Mucosa of descending colon (tissue), 3 donors: ENCODE measurements at regions not wholly inside any gene's neighbourhood (a gene's known extent, or its start where the extent isn't known, plus 50 kb on each side); places are given as distances from the start of the nearest gene placed in this dataset.

ENCODE experiments used
- ATAC-seq: fragments of 200-7000 bp; cut with Tn5 transposase; one replicate; pipeline ENCODE4 v1.9.1; 2020; ENCODE audit warnings: mild to moderate bottlenecking, moderate library complexity
- DNase-seq, 3 donors: peaks; one replicate each; pipeline ENCODE4 v3.0.0-alpha.2; 2020
- H3K36me3 ChIP-seq: fragments of 200-600 bp; one replicate; pipeline ENCODE4 v1.8.0; 2021; ENCODE audit warnings: low read depth, mild to moderate bottlenecking
- H3K4me1 ChIP-seq: fragments of 200-600 bp; one replicate; pipeline ENCODE4 v1.8.0; 2021; ENCODE audit warnings: low read depth, mild to moderate bottlenecking
- H3K4me3 ChIP-seq: fragments of 200-600 bp; one replicate; pipeline ENCODE4 v1.8.0; 2021; ENCODE audit warnings: mild to moderate bottlenecking
- H3K9me3 ChIP-seq: fragments of 200-600 bp; one replicate; pipeline ENCODE4 v1.8.0; 2021; ENCODE audit warnings: mild to moderate bottlenecking
- CTCF ChIP-seq: fragments of 200-600 bp; IDR thresholded peaks from one replicate; pipeline ENCODE4 v1.8.0; 2022; ENCODE audit warnings: antibody characterized with exemption, mild to moderate bottlenecking
- intact Hi-C, 2 donors: fragments of 100-400 bp; cut with DNase I in 1 of 2; cut with micrococcal nuclease in 1 of 2; formaldehyde crosslinking; loops; one replicate each; pipeline versions ENCODE4 v1.11.0 to v1.11.1; 2022; cut with DNase I, micrococcal nuclease
- donor health status: DM: no; HTN: no; CAD: no; lungs with moderate emphysema.
- donor health status: DM: no; HTN: no; CAD: no.
- donor health status: DM: no; HTN: yes; CAD: no.

DNA sequence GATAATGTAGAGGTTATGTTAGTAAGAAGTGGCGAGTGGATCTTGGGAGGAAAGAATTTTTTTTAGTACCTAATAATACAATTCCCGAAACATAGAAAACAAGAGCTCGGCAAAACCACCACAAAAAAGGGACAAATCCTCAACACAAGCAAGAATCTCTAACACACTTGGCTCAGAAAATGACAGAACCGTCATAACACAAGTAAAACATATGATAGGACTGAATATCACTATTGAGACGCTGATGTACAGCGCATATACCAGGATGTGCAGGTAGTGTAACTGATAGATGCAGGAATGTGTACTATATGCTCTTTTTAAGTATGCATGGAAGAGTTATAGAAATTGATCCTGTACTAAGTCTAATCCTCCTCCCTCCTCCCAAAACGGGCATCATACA, 564.5 kb downstream of the BCL11B start:
- Histone ChIP-seq H3K9me3 (no peaks in the 10 kb centered on the region), H3K4me3 (no peak overlapping the region), H3K36me3 (no peaks in the 10 kb centered on the region), H3K4me1 (no peaks in the 10 kb centered on the region)
- DNase-seq = no peak
- no peak for ATAC-seq
- TF ChIP-seq CTCF = no peak
- intact Hi-C loops = no loop called here

DNA sequence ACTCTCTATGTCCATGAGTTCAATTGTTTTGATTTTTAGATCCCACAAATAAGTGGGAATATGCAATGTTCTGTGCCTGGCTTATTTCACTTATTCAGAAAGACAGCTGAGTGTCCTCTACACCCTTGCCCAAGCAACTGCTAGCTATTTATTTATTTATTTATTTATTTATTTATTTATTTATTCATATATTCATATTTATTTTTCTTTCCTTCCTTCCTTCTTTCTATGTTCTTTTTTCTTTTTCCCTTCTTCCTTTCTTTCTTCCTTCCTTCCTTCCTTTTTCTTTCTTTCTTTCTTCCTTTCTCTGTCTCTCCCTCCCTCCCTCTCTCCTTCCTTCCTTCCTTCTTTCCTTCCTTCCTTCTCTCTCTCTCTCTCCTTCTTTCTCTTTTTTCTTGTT, 563.4 kb downstream of the BCL11B start:
- Histone ChIP-seq H3K9me3 (no peaks in the 10 kb centered on the region), H3K36me3 (no peaks in the 10 kb centered on the region), H3K4me3 (no peak overlapping the region), H3K4me1 (no peaks in the 10 kb centered on the region)
- no peak for TF ChIP-seq CTCF
- no peak for DNase-seq
- no peak for ATAC-seq
- intact Hi-C loops = no loop called here

GRCh38 chr14:98711453-98711852, 560.5 kb downstream of the BCL11B start:
- ATAC-seq = no peak
- TF ChIP-seq CTCF = no peak
- Histone ChIP-seq H3K4me3 (no peak overlapping the region), H3K9me3 (no peaks in the 10 kb centered on the region), H3K36me3 (no peaks in the 10 kb centered on the region), H3K4me1 (no peaks in the 10 kb centered on the region)
- intact Hi-C loops = no loop called here
- DNase-seq = no peak

- Histone ChIP-seq H3K4me3 (no peak overlapping the region), H3K9me3 (no peaks in the 10 kb centered on the region), H3K36me3 (no peaks in the 10 kb centered on the region), H3K4me1 (no peaks in the 10 kb centered on the region)
- intact Hi-C loops = no loop called here
- TF ChIP-seq CTCF = no peak
- ATAC-seq (no peak), DNase-seq (no peak)
These were observed 557.2 kb downstream of the BCL11B start for GRCh38 chr14:98714626-98715425.

GRCh38 chr14:98716133-98716532, 555.9 kb downstream of the BCL11B start:
- no peak for ATAC-seq
- H3K9me3 ChIP-seq = no peaks in the 10 kb centered on the region
- no peak for DNase-seq
- no peak for TF ChIP-seq CTCF
- H3K4me1 ChIP-seq = no peaks in the 10 kb centered on the region
- no peak overlapping the region for H3K4me3 ChIP-seq
- intact Hi-C loops = no loop called here
- H3K36me3 ChIP-seq = no peaks in the 10 kb centered on the region
